ENCODE measurements at regions not wholly inside any gene's neighbourhood (a gene's known extent, or its start where the extent isn't known, plus 50 kb on each side); places are given as distances from the start of the nearest gene placed in this dataset.
A peak's percentile ranks its signal among the peaks of the same experiment; 100 is the strongest.

DNA sequence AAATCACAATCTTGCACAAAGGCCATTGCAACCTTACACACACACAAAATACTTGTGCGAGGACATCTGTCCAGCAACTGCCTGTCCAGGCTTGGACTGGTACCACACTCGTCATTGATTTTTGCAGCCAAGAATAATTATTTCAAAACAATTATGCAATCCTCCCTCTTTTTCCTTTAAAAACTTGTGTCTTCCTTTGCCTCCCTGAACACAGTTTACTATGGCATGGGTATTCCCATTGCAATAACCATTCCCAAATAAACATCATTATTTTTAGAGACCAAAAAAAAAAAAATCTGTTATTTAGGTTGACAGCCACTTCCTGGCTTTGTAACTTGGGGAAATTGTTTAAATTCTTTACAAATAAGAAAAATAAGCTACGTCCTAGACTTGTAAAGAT is 54.0 kb downstream of the C11orf91 start:
- DNase-seq, result no peak

DNA sequence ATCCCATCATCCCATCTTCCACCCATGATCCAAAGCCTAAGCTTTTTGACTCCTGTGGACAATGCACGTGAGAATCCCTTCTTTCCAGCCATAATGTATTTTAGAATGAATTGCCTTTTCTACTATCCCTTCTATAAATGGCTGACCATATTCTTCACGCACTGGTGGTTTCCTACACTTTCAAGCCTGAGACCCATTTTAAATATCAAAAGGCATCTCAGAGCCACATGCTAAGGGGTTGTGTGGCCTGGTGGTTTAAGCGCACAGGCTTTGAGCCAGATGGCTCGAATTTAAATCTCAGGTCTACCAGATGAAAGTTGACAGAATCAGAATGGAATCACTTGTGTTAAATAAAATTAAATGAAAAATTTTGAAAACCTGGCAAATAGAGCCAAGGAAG is 54.5 kb downstream of the C11orf91 start:
- DNase-seq, result no peak

DNA sequence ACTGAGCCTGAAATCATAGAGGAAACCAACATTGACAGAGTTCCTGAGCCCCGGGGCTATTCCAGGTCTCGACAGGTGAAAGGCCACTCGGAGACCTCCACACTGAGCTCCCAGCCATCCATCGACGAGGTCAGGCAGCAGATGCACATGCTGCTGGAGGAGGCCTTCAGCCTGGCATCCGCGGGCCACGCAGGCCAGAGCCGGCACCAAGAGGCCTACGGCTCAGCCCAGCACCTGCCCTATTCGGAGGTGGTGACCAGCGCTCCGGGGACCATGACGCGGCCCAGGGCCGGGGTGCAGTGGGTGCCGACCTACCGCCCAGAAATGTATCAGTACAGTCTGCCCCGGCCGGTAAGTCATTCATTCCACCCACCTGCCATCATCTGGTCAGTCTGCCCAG is 54.9 kb downstream of the C11orf91 start:
- DNase-seq, result no peak

DNA sequence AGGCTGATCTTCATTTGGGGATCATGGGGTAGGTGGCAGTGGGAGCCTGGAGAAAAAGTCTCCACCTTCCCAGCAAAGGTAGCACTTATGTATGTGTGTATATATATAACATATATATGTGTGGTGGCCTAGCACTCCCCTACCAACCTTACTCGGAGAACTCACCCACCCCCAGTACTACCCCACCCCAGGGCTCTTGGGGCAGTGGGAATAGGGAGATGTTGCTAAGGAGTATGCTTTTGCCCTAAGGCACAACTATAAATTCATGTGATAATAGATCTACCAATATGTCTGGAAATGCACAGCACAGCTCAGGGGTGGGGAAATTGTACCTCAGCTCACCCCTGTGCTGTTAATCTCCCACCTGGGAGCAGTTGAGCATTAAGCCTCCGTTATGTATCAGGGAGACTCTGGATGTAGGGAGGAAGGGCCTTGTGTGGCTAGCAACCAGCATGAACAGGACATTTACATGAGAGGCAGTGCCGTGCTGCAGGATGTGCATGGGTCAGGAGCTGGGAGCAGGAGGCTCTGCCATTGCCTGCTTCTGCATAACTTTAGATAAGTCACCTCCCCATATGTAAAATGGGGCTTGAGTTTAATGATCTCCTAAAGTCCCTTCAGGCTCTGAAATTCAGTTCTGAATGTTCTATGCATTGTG is 57.3 kb downstream of the C11orf91 start:
- no peak for DNase-seq

DNA sequence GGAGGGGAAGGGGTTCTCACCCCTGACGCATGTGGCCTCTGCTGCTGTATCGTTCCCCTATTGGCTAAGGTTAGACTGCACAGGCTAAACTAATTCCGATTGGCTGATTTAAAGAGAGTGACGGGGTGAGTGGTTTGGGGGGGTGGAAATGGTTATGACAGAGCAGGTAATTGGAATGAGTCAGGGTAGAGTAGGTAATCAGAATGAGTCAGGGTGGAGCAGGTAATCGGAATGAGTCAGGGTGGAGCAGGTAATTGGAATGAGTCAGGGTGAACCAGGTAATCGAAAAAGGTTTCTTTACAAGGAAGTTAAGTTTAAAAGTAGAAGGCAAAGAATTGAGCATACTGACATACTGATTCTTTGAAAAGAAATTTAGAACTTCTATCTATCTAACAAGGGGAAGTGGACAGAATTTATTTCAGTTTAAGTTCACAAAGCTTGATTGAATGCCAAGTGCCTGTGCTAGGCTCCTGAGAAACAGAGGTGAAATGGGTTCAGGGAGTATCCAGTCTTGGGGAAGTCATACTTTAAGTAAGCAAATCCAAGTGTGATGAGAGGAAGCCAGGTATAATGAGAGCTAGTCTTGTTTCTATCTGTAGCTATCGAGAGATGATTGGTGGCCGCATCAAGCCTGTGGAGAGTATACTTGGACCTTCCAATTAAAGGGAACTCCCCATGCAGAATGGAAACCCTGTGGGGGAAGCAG is 58.0 kb downstream of the C11orf91 start:
- no peak for DNase-seq

DNA sequence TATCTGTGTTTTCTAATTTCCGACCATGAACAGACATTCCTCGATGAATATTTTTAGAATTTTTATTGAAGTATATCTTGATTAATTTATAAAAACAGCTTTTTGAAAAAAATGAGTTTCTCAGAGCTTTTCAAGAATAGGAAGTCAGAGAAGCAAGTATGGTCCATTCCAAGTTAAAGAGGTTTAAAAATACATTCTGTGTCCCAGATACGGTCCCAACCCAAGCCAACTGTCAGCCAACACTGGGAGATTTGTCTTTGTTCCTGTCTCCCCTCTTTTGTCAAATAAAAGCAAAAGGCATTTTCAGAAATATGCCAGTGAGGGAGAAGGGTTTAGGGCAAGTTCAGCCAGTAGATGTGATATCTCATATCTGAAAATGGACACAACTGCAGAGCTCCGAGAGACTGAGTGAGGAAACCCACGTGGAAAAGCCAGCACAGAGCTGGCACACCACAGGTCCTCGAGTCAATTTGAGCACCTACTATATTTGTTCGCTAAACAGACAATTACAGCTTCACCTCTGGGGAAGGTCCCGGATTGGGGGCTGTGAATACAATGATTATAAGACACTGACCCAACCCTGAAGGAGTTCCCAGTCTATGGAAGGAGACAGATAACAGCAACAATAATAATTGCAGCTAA is 59.8 kb downstream of the C11orf91 start:
- DNase-seq, result no peak

DNA sequence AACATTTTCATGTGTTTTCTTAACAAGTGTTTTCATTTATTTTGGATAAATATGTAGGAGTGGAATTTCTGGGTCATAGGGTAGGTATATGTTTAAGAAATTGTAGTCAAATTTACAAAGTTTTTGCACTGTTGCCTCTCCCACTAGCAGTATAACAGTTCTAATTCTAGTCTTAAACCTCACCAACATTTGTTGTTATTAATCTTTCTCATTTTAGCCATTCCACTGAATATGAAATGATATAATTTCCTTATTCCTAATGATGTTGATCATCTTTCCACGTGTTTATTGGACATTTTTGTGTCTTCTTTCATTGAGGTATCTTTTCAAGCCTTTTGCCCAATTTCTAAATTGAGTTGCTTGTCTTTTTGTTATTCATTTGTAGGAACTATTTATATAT is 62.0 kb downstream of the C11orf91 start:
- DNase-seq, result no peak

DNA sequence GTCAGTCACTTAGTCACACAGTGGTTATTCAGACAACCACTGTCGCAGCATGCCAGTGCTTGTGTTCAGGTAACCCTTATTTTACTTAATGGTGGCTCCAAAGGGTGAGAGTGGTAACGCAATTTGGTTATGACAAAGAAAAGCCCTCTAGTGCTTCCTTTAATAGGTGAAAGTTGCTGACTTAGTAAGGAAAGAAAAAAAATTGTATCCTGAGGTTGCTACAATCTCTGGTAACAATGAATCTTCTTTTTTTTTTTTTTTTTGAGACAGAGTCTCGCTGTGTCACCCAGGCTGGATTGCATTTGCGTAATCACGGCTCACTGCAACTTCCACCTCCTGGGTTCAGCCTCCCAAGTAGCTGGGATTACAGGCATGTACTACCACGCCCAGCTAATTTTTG is 64.5 kb downstream of the C11orf91 start:
- no peak for DNase-seq

DNA sequence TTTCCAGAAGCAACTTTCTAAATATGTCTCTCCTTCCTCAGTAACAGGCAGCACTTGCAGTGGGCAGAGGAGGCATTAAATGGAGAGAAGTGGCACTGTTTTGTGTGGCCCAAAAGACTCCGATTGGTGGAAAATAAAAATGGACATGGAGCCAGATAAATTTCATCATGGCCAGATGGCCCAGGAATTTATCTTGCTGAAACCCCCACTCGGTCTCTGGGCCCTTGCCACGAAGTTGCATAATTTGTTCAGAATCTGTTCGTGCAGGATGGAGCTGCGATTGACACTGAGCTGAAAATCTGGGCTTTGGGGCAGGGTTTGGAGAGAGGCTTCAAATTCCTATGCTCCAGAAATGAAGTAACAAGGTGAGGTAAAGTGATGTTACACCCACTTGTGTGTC is 65.5 kb downstream of the C11orf91 start:
- DNase-seq, result peak; percentile 59 to 68

DNA sequence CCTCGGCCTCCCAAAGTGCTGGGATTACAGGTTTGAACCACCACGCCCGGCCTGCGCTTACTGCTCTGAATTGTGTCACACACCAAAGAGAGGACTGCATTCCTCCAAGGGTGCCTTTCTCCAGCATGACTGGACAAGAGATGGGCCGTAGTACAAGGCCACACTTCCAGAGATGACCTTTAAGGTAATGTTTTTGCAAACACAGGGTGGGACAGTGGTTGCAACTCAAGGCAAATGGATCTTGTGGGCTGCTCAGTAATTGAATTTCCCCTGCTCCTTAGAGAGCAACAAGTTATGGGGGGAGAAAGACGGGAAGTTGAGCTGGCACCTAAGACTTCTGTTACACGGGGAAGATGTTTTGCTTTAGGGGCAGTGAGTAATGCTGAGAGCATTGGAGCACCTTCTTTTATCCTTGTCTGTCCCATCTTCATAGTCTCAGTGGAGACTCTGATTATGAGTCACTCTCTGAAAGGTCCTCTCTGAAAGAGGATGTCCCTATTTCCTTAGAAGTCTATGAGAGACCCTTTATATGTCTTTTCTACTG is 66.3 kb downstream of the C11orf91 start:
- DNase-seq, result no peak

DNA sequence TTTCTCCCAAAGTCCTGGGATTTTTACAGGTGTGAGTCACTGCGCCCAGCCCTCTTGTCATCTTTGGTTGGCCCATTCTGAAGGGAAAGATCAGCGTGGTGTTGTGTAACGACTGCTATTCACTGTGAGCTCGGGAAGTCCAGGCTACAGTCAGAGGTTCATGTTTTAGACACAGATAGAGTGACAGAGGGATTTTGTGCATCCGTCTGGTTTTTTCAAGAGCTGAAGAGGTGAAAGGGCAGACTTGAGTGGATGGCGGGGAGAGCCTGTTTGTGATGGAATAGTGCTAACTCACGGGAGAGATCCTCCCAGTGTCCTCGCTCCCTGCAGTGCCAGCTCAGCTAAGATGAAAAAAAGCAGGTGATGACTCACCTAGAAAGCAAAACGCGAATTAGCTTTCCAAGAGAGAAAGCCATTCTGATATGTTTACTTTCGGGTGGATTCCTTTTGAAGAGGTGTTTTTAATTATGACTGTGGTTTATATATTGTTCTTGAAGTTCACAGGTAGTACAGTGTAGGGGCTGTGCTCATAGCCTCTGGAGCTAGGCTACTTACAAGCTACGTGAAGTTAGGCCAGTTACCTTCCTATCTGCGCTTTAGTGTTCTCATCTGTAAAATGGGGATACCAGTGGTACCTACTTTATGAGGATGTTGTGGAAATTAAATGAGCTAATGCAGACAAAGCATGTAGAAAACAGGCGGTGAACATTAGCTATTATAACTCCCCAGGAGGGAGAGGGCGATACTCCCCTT is 67.2 kb downstream of the C11orf91 start:
- DNase-seq, result no peak

DNA sequence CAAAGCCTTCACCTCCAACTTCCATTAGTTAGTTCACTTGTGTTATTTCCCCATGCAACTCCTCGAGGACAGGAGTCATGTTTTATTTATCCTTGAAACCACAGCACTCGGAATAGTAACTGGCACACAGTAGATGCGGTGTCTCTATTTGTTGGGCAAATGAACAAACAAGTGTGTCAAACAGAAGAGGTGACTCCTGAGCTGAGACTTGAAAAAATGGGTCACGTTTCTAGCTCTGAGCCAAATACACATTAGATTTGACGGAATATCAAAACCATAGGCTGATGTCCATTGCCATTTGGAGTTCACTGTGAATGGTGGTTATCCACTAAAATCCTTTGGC is 68.9 kb downstream of the C11orf91 start:
- no peak for DNase-seq

DNA sequence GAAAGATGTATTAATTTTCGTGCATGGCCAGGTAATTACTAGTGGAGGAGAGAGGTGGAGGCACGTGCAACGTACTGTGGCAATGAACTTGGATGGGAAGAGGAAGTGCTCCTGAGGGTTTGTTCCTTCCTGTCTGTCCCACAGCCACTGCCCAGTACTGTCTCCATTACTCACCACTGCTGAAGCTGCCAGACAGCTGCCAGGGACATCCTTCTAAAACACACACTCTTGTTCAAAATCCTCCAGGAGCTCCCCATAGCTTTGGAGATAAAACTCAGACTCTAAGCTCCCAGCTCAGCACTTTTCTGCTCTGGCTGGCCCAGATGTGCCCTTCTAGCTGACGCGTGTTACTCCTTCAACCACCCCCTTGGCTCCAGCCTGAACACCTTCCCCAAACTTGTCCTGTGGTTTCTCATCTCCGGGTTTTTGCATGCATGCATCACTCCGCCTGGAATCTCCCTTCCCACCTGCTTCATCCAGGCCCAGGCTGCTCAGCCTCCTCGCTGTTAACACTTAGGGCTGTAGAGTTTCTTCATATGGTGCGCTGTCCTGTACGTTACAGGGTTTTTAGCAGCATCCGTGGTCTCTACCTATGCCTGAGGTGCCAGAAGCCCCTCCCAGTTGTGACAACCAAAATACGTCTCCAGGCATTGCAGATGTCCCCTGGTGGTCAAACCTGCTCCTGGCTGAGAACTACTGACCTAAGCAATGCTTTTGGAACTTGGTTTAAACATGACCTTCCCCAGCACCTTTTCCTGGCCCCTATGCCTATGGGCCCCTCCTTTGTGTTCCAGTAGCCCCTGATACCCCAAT is 69.5 kb downstream of the C11orf91 start:
- no peak for DNase-seq

DNA sequence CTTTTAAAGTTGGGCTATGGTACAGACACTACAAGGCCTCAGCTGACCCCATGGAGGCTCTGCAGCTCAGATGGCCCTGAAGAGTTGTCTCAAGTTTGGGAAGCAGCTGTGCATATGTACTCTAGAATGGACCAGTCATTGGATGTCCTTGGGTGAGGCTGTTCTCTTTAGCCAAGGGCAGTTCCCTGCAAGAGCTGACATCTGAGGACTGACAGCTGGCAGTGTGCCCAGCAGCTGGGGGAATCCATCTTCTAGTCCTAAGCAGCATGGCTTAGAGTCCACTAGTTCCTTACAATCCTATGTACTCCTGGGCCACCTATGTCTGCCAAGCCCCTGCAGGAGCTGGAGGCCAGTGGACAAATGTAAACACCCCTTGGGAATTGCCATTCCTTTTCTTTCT is 76.5 kb downstream of the C11orf91 start:
- DNase-seq, result no peak

DNA sequence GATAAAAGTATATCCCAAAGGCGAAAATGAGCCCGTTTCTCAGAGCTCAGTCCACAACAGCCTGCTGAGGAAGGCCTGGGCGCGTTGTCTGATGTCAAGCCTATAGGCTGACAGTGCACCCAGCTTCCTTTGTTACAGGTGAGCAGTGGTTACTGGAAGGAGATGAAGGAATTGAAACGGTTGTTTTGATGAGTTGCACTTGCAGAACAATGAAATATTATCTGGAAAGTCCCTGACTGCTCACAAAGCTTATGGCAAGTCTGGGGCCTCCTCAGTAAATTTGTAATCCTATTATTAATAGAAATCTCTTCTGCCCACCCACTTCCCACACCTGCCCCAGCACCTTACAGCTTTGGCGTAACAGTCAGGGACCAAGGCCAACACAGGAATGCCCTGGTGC is 77.8 kb downstream of the C11orf91 start:
- no peak for DNase-seq

DNA sequence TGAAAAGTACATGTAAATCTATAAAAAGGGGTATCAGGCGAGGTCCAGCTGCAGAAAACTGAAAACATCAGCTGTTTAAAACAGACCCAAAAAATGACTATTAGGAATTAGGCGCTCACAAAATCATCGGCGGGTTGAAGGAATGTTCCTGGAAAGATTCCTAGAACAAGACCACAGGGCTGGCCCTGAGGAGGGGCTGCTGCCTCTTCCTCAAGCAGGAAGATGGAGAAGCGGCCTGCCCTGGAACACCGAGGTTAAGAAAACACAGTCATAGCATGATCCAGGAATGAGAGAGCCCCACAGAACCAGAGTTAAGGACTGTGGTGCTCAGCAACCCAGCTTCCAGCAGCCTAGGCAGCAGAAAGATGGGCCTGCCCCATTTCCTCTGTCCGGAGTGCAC is 78.4 kb downstream of the C11orf91 start:
- DNase-seq, result no peak

DNA sequence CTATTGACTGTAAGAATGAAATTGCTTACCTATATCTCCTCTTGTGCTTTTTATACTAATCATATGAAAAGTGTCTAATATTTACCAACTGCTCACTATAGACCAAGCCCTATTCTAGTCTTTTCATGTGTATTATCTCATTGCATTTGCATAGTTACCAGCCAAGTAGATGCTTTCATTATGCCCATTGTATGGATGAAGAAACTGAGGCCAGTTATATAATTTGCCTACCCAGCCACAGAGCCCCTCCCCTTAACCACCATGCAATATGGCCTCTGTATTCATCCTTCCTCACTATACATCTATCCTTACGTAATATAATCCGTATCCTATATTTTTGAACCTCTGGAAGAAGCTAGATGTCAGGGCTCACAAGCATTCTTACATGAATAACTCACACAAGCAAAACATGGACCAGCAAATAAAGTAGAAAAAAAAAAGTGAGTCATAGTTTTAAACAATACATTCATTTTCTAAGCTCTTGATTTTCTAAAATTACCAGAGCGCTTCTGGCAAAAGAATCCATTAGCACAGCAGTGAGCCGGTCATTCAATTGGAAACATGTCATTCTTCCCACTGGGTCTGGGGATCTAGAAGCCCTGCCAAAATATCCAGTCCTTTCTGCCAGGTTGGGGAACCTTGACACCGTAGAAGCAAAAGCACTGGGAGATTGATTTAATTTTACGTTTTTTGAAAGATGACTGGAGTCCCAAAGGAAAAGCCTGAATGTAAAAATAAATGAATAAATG is 80.0 kb downstream of the C11orf91 start:
- no peak for DNase-seq

DNA sequence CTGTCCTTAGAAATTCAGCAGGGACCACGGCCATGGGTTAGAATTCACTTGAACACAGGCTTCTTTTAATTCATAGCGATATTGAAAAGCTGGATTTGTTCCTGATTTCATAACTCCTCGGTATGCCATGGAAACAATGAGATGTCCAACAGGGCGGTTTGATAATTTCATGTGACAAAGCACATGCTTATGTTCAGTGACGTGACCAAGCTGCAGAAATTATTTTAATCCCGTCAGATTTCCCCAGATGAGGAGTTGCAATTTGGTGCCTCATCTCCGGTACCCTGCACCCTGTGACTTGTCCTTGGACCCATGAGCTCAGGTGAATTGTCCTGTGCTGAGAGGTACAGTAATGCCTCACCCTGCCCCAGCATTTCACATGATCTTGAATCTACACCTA is 81.7 kb downstream of the C11orf91 start:
- no peak for DNase-seq

DNA sequence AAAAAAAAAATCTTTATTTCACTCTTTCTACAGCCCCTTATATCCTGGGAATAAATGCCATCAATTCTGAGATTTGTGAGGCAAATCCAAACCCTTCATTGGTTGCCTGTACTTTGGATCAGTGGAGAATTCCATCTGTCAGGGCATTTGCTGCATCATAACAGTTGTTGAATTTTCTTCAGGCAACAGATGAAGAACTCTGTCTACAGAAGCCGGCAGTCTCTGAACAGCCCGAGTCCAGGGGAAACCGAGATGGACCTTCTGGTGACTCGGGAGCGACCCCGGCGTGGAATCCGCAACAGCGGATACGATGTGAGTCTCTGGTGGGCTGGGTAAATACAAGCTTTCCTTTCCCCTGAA is 82.3 kb downstream of the C11orf91 start:
- DNase-seq, result no peak

DNA sequence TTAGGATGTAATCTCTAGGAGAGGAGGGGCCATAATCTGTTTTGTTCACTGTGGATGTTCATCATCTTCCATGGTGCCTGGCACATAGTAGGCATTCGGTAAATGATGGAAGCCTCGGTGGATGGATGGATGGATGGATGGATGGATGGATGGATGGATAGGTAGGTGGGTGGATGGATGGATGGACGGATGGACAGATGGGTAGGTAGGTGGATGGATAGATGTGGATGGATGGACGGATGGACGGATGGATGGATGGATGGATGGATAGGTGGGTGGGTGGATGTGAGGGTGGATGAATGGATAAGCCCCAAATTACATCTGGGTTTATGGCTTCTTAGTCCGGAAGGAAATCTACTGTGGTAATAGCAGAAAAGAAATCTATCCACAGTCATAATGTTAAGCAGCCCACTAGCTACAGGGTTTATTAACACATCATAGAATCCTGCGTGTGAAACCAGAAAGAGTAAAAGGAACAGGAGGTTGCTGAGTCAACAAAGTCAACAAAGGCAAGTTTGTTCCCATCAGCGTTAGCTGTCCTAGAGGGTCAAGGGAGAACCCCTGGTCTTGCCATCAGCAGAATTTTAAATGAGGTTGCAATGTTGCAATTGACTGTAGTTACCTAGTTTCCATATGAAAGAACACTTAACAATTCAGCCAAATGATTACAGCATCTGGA is 82.8 kb downstream of the C11orf91 start:
- no peak for DNase-seq

Data from right lung (tissue), 2 donors.